WTC11 (cell line): ENCODE measurements at regions not wholly inside any gene's neighbourhood (a gene's known extent, or its start where the extent isn't known, plus 50 kb on each side); places are given as distances from the start of the nearest gene placed in this dataset.

Source experiments
- CREB1 ChIP-seq: sonication (generic); formaldehyde crosslinking; IDR thresholded peaks from 2 replicates; pipeline ENCODE4 v1.8.0; 2023; ENCODE audit warnings: mild to moderate bottlenecking, missing genetic modification reagents
- FOXJ3 ChIP-seq: sonication (generic); formaldehyde crosslinking; IDR thresholded peaks from 2 replicates; pipeline ENCODE4 v1.9.0; 2021; ENCODE audit warnings: missing genetic modification reagents, mild to moderate bottlenecking, borderline replicate concordance
- SP1 ChIP-seq: sonication (generic); formaldehyde crosslinking; conservative IDR thresholded peaks from 2 replicates; pipeline ENCODE4 v1.8.1; 2022; ENCODE audit warnings: missing genetic modification reagents
- TF ChIP-seq, protein P1 (sequence below): sonication (generic); formaldehyde crosslinking; IDR thresholded peaks from 2 replicates; pipeline ENCODE4 v1.8.1; 2022; ENCODE audit warnings: low read depth, mild to moderate bottlenecking, moderate library complexity, missing genetic modification reagents, borderline replicate concordance
- TF ChIP-seq, protein P2 (sequence below): fragments of 200-600 bp; IDR thresholded peaks from 2 replicates; pipeline ENCODE4 v1.8.0; 2022; ENCODE audit warnings: antibody characterized with exemption
- TF ChIP-seq, protein P3 (sequence below): sonication (generic); formaldehyde crosslinking; IDR thresholded peaks from 2 replicates; pipeline ENCODE4 v1.8.1; 2023; ENCODE audit warnings: mild to moderate bottlenecking, missing genetic modification reagents, moderate library complexity
- TF ChIP-seq, protein P4 (sequence below): sonication (generic); formaldehyde crosslinking; IDR thresholded peaks from 2 replicates; pipeline ENCODE4 v1.8.1; 2022; ENCODE audit warnings: missing genetic modification reagents, borderline replicate concordance

DNA sequence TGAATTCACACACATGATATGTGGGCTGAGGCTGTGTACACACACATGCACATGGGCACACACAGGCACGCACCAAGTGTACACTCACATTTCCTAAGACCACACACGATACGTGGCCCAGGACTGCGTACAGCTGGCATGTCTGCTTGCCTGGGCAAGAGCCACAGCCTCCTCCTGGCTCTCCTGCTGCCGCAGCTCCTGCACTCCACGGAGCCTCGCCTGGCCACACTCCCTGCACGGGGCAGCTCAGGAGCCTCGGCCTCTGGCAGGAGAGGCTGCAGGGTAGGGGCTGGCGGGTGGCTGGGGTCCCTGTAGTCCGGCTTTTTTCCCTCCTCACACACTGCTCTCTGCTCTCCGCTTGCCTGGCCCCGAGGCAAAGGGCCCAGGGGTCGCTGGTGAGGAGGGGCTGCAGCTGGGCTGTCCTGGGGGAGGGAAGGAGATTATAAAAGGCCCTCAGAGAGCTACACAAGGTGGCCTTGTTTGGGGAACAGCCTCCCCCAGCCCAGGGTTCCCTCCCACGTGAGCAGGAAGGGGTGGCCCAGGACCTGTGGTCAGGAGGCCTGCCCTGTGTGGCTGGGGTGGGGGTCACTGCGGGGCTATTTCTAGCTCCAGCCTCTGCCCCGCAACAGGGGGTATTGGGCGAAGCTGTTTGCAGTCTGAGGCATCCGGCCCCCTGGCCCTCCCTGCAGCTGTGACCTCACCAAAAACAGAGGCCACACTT is 89.0 kb upstream of the SFSWAP start:
- TF ChIP-seq FOXJ3 (no peak), CREB1 (CRISPR knock-in tag) (no peak), SP1 (CRISPR knock-in tag) (no peak)
- TF ChIP-seq, protein P1, sequence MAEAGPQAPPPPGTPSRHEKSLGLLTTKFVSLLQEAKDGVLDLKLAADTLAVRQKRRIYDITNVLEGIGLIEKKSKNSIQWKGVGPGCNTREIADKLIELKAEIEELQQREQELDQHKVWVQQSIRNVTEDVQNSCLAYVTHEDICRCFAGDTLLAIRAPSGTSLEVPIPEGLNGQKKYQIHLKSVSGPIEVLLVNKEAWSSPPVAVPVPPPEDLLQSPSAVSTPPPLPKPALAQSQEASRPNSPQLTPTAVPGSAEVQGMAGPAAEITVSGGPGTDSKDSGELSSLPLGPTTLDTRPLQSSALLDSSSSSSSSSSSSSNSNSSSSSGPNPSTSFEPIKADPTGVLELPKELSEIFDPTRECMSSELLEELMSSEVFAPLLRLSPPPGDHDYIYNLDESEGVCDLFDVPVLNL (CRISPR knock-in tag): no peak
- TF ChIP-seq, protein P2, sequence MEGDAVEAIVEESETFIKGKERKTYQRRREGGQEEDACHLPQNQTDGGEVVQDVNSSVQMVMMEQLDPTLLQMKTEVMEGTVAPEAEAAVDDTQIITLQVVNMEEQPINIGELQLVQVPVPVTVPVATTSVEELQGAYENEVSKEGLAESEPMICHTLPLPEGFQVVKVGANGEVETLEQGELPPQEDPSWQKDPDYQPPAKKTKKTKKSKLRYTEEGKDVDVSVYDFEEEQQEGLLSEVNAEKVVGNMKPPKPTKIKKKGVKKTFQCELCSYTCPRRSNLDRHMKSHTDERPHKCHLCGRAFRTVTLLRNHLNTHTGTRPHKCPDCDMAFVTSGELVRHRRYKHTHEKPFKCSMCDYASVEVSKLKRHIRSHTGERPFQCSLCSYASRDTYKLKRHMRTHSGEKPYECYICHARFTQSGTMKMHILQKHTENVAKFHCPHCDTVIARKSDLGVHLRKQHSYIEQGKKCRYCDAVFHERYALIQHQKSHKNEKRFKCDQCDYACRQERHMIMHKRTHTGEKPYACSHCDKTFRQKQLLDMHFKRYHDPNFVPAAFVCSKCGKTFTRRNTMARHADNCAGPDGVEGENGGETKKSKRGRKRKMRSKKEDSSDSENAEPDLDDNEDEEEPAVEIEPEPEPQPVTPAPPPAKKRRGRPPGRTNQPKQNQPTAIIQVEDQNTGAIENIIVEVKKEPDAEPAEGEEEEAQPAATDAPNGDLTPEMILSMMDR: no peak
- TF ChIP-seq, protein P3, sequence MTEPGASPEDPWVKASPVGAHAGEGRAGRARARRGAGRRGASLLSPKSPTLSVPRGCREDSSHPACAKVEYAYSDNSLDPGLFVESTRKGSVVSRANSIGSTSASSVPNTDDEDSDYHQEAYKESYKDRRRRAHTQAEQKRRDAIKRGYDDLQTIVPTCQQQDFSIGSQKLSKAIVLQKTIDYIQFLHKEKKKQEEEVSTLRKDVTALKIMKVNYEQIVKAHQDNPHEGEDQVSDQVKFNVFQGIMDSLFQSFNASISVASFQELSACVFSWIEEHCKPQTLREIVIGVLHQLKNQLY (CRISPR knock-in tag): no peak
- TF ChIP-seq, protein P4, sequence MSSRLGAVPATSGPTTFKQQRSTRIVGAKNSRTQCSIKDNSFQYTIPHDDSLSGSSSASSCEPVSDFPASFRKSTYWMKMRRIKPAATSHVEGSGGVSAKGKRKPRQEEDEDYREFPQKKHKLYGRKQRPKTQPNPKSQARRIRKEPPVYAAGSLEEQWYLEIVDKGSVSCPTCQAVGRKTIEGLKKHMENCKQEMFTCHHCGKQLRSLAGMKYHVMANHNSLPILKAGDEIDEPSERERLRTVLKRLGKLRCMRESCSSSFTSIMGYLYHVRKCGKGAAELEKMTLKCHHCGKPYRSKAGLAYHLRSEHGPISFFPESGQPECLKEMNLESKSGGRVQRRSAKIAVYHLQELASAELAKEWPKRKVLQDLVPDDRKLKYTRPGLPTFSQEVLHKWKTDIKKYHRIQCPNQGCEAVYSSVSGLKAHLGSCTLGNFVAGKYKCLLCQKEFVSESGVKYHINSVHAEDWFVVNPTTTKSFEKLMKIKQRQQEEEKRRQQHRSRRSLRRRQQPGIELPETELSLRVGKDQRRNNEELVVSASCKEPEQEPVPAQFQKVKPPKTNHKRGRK (CRISPR knock-in tag): no peak
